H1 (cell line): ENCODE measurements at regions not wholly inside any gene's neighbourhood (a gene's known extent, or its start where the extent isn't known, plus 50 kb on each side); places are given as distances from the start of the nearest gene placed in this dataset.

Source experiments
- CTCF ChIP-seq, 3 experiments: IDR thresholded peaks; 1 replicate in 2 of 3; 2 replicates in 1 of 3; pipeline versions ENCODE4 v1.5.1 to v1.6.1; 2011; ENCODE audit warnings: low read length in 3 of 3, mild to moderate bottlenecking in 3 of 3, inconsistent platforms in 2 of 3, low read depth in 1 of 3, moderate library complexity in 1 of 3; ENCODE audit not compliant: insufficient read depth in 1 of 3; ENCODE audit errors: control extremely low read depth in 1 of 3
- EP300 ChIP-seq, 2 experiments: IDR thresholded peaks; 1 replicate in 1 of 2; 2 replicates in 1 of 2; pipeline ENCODE4 v1.6.1; 2011 to 2012; ENCODE audit warnings: low read depth in 2 of 2, low read length in 2 of 2, mild to moderate bottlenecking in 2 of 2, borderline replicate concordance in 1 of 2, inconsistent platforms in 1 of 2, moderate library complexity in 1 of 2
- EZH2 ChIP-seq: fragments of 200-600 bp; sonication (generic); IDR thresholded peaks from 2 replicates; pipeline ENCODE4 v1.7.1; 2012; ENCODE audit warnings: low read depth, mild to moderate bottlenecking, moderate library complexity, low read length, inconsistent platforms; ENCODE audit not compliant: severe bottlenecking
- KDM1A ChIP-seq: fragments of 200-600, 300-600 bp; sonication (generic); IDR thresholded peaks from 2 replicates; pipeline ENCODE4 v1.7.1; 2016; ENCODE audit warnings: mild to moderate bottlenecking, low read length, borderline replicate concordance
- MAFK ChIP-seq: IDR thresholded peaks from 2 replicates; pipeline ENCODE4 v1.6.1; 2012; ENCODE audit warnings: low read depth, mild to moderate bottlenecking, improper control_type of control experiment, low read length
- POLR2AphosphoS5 ChIP-seq: IDR thresholded peaks from 2 replicates; pipeline ENCODE4 v1.6.1; 2011; ENCODE audit warnings: low read depth, low read length

- no peak for TF ChIP-seq EZH2
- no peak for TF ChIP-seq MAFK
- TF ChIP-seq KDM1A: no peak
- TF ChIP-seq CTCF (IDR thresholded peaks at IDR 0.05; ENCODE audit: control extremely low read depth in 1 of 3, insufficient read depth in 1 of 3, low read depth in 1 of 3, low read length in 3 of 3): no peak
- TF ChIP-seq POLR2AphosphoS5: no peak
- no peak for TF ChIP-seq EP300 (IDR thresholded peaks at IDR 0.05; ENCODE audit: borderline replicate concordance in 1 of 2, low read depth in 2 of 2, low read length in 2 of 2)
Observed at GRCh38 chr3:139260041-139260486, 83.8 kb upstream of the MRPS22 start.
